Activated CD8-positive, alpha-beta T cell treated with anti-CD3 and anti-CD28 coated beads for 36 hours (primary cell): ENCODE measurements at regions not wholly inside any gene's neighbourhood (a gene's known extent, or its start where the extent isn't known, plus 50 kb on each side); places are given as distances from the start of the nearest gene placed in this dataset.

Experiments used
- ATAC-seq: fragments of 200-7000 bp; cut with Tn5 transposase; one replicate; pipeline ENCODE4 v1.10.0; 2021; ENCODE audit warnings: mild to moderate bottlenecking, moderate library complexity
- CTCF ChIA-PET: fragments of 350-600 bp; sonication (Branson Sonifier 250); formaldehyde crosslinking; loops from one replicate; lab custom pipeline; 2021; ENCODE audit warnings: antibody characterized with exemption; lab: Charles Lee
- POLR2A ChIA-PET: fragments of 350-600 bp; sonication (Branson Sonifier 250); formaldehyde crosslinking; loops from one replicate; lab custom pipeline; 2021; ENCODE audit warnings: antibody characterized with exemption; lab: Charles Lee
- DNase-seq: peaks from one replicate; pipeline ENCODE4 v3.0.0-alpha.2; 2020
- H3K27ac Mint-ChIP-seq: one replicate; pipeline ENCODE4 v1.8.0; 2021; ENCODE audit warnings: mild to moderate bottlenecking, mixed read lengths
- H3K27me3 Mint-ChIP-seq: one replicate; pipeline ENCODE4 v1.8.0; 2021; ENCODE audit warnings: mixed read lengths
- H3K36me3 Mint-ChIP-seq: one replicate; pipeline ENCODE4 v1.8.0; 2021; ENCODE audit warnings: low read depth, mixed read lengths
- H3K4me1 Mint-ChIP-seq: one replicate; pipeline ENCODE4 v1.8.0; 2021; ENCODE audit warnings: low read depth, mixed read lengths
- H3K4me3 Mint-ChIP-seq: one replicate; pipeline ENCODE4 v1.8.0; 2021; ENCODE audit warnings: mild to moderate bottlenecking, moderate library complexity, mixed read lengths
- H3K9me3 Mint-ChIP-seq: one replicate; pipeline ENCODE4 v1.8.0; 2021; ENCODE audit warnings: mixed read lengths
- intact Hi-C: fragments of 100-400 bp; cut with micrococcal nuclease; formaldehyde crosslinking; loops from one replicate; pipeline ENCODE4 v1.10.0; 2022
- TF ChIP-seq, protein P1 (sequence below): fragments of 200-600 bp; IDR thresholded peaks from one replicate; pipeline ENCODE4 v1.8.0; 2022; ENCODE audit warnings: antibody characterized with exemption, mild to moderate bottlenecking

GRCh38 chr4:125155251-125155650, 159.5 kb upstream of the FAT4 start:
- Mint-ChIP-seq H3K4me3 (no peak overlapping the region), H3K27ac (no peak overlapping the region), H3K4me1 (no peaks in the 10 kb centered on the region), H3K9me3 (peaks cover 1% of the 10 kb centered on the region), H3K36me3 (no peaks in the 10 kb centered on the region), H3K27me3 (no peaks in the 10 kb centered on the region)
- DNase-seq: no peak
- intact Hi-C loops: no loop called here
- ATAC-seq: no peak
- ChIA-PET CTCF (no interaction called here), POLR2A (no interaction called here)
- TF ChIP-seq, protein P1, sequence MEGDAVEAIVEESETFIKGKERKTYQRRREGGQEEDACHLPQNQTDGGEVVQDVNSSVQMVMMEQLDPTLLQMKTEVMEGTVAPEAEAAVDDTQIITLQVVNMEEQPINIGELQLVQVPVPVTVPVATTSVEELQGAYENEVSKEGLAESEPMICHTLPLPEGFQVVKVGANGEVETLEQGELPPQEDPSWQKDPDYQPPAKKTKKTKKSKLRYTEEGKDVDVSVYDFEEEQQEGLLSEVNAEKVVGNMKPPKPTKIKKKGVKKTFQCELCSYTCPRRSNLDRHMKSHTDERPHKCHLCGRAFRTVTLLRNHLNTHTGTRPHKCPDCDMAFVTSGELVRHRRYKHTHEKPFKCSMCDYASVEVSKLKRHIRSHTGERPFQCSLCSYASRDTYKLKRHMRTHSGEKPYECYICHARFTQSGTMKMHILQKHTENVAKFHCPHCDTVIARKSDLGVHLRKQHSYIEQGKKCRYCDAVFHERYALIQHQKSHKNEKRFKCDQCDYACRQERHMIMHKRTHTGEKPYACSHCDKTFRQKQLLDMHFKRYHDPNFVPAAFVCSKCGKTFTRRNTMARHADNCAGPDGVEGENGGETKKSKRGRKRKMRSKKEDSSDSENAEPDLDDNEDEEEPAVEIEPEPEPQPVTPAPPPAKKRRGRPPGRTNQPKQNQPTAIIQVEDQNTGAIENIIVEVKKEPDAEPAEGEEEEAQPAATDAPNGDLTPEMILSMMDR: no peak

- intact Hi-C loops: no loop called here
Observed at GRCh38 chr4:125140966-125141495, 173.7 kb upstream of the FAT4 start.

DNA sequence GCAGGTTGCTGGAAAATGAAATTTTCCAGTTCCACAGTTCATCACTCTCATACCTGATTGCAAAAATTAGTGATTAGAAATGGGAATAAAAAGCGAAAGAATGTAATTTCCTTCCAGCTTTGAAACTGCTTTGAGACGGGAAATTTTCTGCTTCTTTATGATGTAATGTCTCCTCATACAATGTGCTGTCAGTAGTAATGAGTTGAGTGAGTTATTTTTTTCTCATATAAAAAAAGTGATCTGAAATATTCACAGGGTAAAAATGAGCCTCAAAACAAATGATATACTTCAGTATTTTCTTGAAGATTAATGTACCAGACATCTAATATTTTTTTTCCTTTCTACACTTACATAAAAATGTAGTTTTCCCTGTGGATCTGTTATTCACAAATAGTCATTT, 179.1 kb upstream of the FAT4 start:
- H3K4me1 Mint-ChIP-seq: no peaks in the 10 kb centered on the region
- H3K27me3 Mint-ChIP-seq: no peaks in the 10 kb centered on the region
- ATAC-seq: no peak
- no peak for DNase-seq
- peaks cover 5% of the 10 kb centered on the region for H3K9me3 Mint-ChIP-seq
- H3K36me3 Mint-ChIP-seq: no peaks in the 10 kb centered on the region
- no peak overlapping the region for H3K27ac Mint-ChIP-seq
- CTCF ChIA-PET: no interaction called here
- H3K4me3 Mint-ChIP-seq: no peak overlapping the region
- POLR2A ChIA-PET: no interaction called here
- TF ChIP-seq, protein P1: no peak
- intact Hi-C loops: no loop called here

More at GRCh38 chr4:125140966-125141495, 173.7 kb upstream of the FAT4 start:
- H3K4me3 Mint-ChIP-seq: no peak overlapping the region
- no peaks in the 10 kb centered on the region for H3K9me3 Mint-ChIP-seq
- ChIA-PET CTCF (no interaction called here), POLR2A (no interaction called here)
- ATAC-seq (no peak), DNase-seq (no peak)
- H3K36me3 Mint-ChIP-seq: no peaks in the 10 kb centered on the region
- H3K27me3 Mint-ChIP-seq: no peaks in the 10 kb centered on the region
- no peaks in the 10 kb centered on the region for H3K4me1 Mint-ChIP-seq
- H3K27ac Mint-ChIP-seq: no peak overlapping the region
- TF ChIP-seq, protein P1: no peak

GRCh38 chr4:125132729-125133128, 182.0 kb upstream of the FAT4 start:
- no peak for DNase-seq
- Mint-ChIP-seq H3K27me3 (no peaks in the 10 kb centered on the region), H3K36me3 (no peaks in the 10 kb centered on the region), H3K27ac (no peak overlapping the region), H3K4me3 (no peak overlapping the region), H3K9me3 (peaks cover 5% of the 10 kb centered on the region), H3K4me1 (no peaks in the 10 kb centered on the region)
- POLR2A ChIA-PET: no interaction called here
- intact Hi-C loops: no loop called here
- CTCF ChIA-PET: no interaction called here
- no peak for ATAC-seq
- TF ChIP-seq, protein P1: no peak

- CTCF ChIA-PET: no interaction called here
Observed at GRCh38 chr4:125131891-125132680, 182.7 kb upstream of the FAT4 start.

More at GRCh38 chr4:125131891-125132680, 182.7 kb upstream of the FAT4 start:
- TF ChIP-seq, protein P1: no peak
- no peaks in the 10 kb centered on the region for H3K4me1 Mint-ChIP-seq
- H3K9me3 Mint-ChIP-seq: peaks cover 5% of the 10 kb centered on the region
- H3K27ac Mint-ChIP-seq: no peak overlapping the region
- DNase-seq (no peak), ATAC-seq (no peak)
- H3K36me3 Mint-ChIP-seq: no peaks in the 10 kb centered on the region
- H3K4me3 Mint-ChIP-seq: no peak overlapping the region
- intact Hi-C loops: no loop called here
- POLR2A ChIA-PET: no interaction called here
- H3K27me3 Mint-ChIP-seq: no peaks in the 10 kb centered on the region
